ENCODE measurements at regions not wholly inside any gene's neighbourhood (a gene's known extent, or its start where the extent isn't known, plus 50 kb on each side); places are given as distances from the start of the nearest gene placed in this dataset.

DNA sequence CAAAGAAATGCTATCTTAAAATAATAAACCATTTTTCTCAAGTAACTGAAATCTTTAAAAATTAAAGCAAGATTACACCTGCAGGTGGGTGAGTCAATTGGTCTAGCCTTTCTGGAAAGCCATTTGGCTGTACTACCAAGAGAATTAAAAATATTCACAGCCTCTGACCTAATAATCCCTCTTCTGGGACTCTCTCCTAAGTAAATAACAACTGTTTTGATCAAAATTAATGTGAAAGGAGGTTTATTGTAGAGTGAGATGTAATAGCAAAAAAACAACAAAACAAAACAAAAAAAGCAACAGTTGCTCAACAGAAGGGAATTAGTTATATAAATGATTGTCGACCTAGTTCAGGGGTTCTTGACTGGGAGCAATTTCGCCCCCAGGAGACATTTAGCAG lies 89.0 kb downstream of the GEMIN8 start:
- Mint-ChIP-seq H3K27ac (no peak overlapping the region), H3K9me3 (peaks cover 47% of the 10 kb centered on the region), H3K4me1 (peaks cover 34% of the 10 kb centered on the region), H3K4me3 (no peak overlapping the region), H3K36me3 (ENCODE audit: low read depth) (no peaks in the 10 kb centered on the region), H3K27me3 (ENCODE audit: insufficient read depth) (no peaks in the 10 kb centered on the region)
- TF ChIP-seq, protein P1, sequence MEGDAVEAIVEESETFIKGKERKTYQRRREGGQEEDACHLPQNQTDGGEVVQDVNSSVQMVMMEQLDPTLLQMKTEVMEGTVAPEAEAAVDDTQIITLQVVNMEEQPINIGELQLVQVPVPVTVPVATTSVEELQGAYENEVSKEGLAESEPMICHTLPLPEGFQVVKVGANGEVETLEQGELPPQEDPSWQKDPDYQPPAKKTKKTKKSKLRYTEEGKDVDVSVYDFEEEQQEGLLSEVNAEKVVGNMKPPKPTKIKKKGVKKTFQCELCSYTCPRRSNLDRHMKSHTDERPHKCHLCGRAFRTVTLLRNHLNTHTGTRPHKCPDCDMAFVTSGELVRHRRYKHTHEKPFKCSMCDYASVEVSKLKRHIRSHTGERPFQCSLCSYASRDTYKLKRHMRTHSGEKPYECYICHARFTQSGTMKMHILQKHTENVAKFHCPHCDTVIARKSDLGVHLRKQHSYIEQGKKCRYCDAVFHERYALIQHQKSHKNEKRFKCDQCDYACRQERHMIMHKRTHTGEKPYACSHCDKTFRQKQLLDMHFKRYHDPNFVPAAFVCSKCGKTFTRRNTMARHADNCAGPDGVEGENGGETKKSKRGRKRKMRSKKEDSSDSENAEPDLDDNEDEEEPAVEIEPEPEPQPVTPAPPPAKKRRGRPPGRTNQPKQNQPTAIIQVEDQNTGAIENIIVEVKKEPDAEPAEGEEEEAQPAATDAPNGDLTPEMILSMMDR (conservative IDR thresholded peaks at IDR 0.05) = no peak
- Histone ChIP-seq H3K9ac (ENCODE audit: extremely low read depth, low read length, poor library complexity, severe bottlenecking) (no peak overlapping the region), H3K4me1 (ENCODE audit: control insufficient read depth, insufficient read depth, low read length) (no peaks in the 10 kb centered on the region), H3K9me3 (ENCODE audit: control insufficient read depth, low read length) (no peaks in the 10 kb centered on the region), H3K27me3 (ENCODE audit: control insufficient read depth, insufficient read depth, low read length, poor library complexity, severe bottlenecking) (no peaks in the 10 kb centered on the region), H3K4me3 (ENCODE audit: low read length) (no peak overlapping the region), H3K27ac (ENCODE audit: low read depth, low read length) (no peak overlapping the region), H3K36me3 (ENCODE audit: control insufficient read depth, insufficient read depth, low read length) (no peaks in the 10 kb centered on the region)
- DNase-seq = no peak
- WGBS, 2 experiments (ENCODE audit: insufficient coverage in 1 of 2, insufficient read length in 1 of 2) = 80 to 100% methylated on average over 1 to 2 of the region's 2 CpGs

DNA sequence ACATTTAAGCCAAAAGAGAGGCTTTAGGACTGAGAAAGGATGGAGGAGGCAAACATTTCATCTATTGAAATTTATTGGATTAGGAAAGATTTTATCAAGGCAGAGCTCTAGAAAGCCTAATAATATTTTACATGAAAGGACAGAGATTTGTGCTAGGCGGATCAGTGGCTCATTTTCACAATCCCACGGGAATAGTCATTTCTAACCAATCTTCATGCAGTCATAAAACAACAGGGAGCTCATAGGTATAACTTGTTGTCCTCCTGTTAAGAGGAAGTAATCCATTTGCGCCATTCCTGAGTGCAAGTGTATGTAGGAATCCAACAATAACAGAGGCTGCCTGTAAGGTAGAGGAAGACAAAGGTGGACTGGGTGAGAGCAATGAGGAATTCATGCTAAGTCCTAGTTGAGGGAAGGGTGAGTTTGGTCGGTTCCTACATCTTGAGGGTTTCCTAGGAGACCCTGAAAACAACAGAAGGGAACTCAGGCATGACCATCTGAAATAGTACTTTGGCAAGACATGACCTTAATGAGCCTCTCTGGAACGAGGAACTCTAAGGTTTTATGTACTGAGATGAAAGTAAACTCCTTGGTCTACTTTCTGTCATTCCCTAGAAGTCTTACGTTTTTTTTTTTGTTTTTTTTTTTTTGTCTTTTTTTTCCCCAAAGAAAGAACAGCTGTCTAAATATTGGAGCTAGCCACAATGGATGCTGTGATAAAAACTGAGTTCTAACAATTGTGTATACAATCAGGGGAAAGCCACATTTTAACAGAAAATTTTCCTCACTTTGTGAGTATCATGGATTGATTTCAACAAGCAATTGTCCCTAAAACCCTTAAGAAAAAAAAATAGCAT lies 89.7 kb downstream of the GEMIN8 start:
- Mint-ChIP-seq H3K27me3 (ENCODE audit: insufficient read depth) (no peaks in the 10 kb centered on the region), H3K4me1 (peaks cover 36% of the 10 kb centered on the region), H3K36me3 (ENCODE audit: low read depth) (no peaks in the 10 kb centered on the region), H3K27ac (no peak overlapping the region), H3K4me3 (no peak overlapping the region), H3K9me3 (peaks cover 50% of the 10 kb centered on the region)
- TF ChIP-seq, protein P1 (conservative IDR thresholded peaks at IDR 0.05) = no peak
- Histone ChIP-seq H3K4me1 (ENCODE audit: control insufficient read depth, insufficient read depth, low read length) (no peaks in the 10 kb centered on the region), H3K36me3 (ENCODE audit: control insufficient read depth, insufficient read depth, low read length) (no peaks in the 10 kb centered on the region), H3K27me3 (ENCODE audit: control insufficient read depth, insufficient read depth, low read length, poor library complexity, severe bottlenecking) (no peaks in the 10 kb centered on the region), H3K27ac (ENCODE audit: low read depth, low read length) (peak overlapping the region; percentile 77), H3K4me3 (ENCODE audit: low read length) (no peak overlapping the region), H3K9me3 (ENCODE audit: control insufficient read depth, low read length) (no peaks in the 10 kb centered on the region), H3K9ac (ENCODE audit: extremely low read depth, low read length, poor library complexity, severe bottlenecking) (no peak overlapping the region)
- DNase-seq = no peak
- WGBS, 2 experiments (ENCODE audit: insufficient coverage in 1 of 2, insufficient read length in 1 of 2) = 64 to 80% methylated on average over 1 to 6 of the region's 6 CpGs

DNA sequence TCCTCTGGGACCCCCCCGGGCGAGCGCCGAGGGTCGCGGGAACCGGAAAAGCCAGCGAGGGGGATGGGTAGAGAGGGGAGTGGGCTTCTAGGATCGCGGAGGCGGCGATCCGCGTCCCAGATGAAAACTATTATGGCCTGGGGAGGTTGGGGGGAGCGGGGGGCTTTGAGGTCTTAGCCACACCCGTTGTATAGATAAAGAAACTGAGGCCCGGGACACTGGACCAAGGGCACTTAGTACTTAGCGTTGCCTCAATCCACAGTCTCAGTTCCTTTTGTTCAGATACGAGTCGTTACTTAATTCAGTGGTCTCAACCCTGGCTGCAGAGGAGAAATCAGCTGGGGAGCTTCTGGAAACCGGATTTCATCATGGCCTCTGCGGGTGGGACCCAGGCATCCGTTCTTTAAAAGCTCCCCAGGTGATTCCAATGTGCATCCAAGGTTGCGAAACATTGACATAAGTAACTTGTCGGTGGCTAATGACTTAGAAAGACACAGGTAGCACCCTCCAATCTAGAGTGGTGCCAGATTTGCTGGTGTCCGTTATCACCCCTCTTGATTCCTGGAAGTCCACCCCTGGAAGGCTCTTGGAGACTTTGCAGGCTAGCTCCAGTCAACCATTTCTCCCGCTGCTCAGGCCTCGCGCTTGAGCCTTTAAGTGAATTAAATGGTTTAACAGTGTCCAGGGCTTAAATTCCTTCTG lies 90.7 kb downstream of the GEMIN8 start:
- Mint-ChIP-seq H3K4me1 (peaks cover 28% of the 10 kb centered on the region), H3K9me3 (peaks cover 47% of the 10 kb centered on the region), H3K4me3 (peak overlapping the region; percentile 80), H3K36me3 (ENCODE audit: low read depth) (no peaks in the 10 kb centered on the region), H3K27ac (peak overlapping the region; percentile 78), H3K27me3 (ENCODE audit: insufficient read depth) (no peaks in the 10 kb centered on the region)
- 13% methylated on average over 29 of the region's 29 CpGs; no CpG with 5 or more reads in 1 of the 2 experiments for WGBS, 2 experiments (ENCODE audit: insufficient coverage in 1 of 2, insufficient read length in 1 of 2)
- H3K4me1 ChIP-seq (ENCODE audit: control insufficient read depth, insufficient read depth, low read length) = no peaks in the 10 kb centered on the region
- H3K9ac ChIP-seq (ENCODE audit: extremely low read depth, low read length, poor library complexity, severe bottlenecking) = peak overlapping the region; percentile 85
- H3K9me3 ChIP-seq (ENCODE audit: control insufficient read depth, low read length) = no peaks in the 10 kb centered on the region
- peaks cover 5% of the 10 kb centered on the region for H3K36me3 ChIP-seq (ENCODE audit: control insufficient read depth, insufficient read depth, low read length)
- H3K27ac ChIP-seq (ENCODE audit: low read depth, low read length) = peak overlapping the region; percentile 77
- TF ChIP-seq, protein P1 (conservative IDR thresholded peaks at IDR 0.05) = no peak
- peak overlapping the region; percentile 62 for H3K4me3 ChIP-seq (ENCODE audit: low read length)
- H3K27me3 ChIP-seq (ENCODE audit: control insufficient read depth, insufficient read depth, low read length, poor library complexity, severe bottlenecking) = no peaks in the 10 kb centered on the region
- peak; percentile 60 for DNase-seq

All from endodermal cell (in vitro differentiated cells).